HPDE6-E6E7 (cell line): ENCODE measurements at regions not wholly inside any gene's neighbourhood (a gene's known extent, or its start where the extent isn't known, plus 50 kb on each side); places are given as distances from the start of the nearest gene placed in this dataset.

Experiments
- DNase-seq: peaks from one replicate; pipeline ENCODE4 v3.0.0; 2011; ENCODE audit warnings: missing footprints; ENCODE audit errors: extremely low spot score

GRCh38 chr13:37364007-37364406 lies 234.6 kb downstream of the POSTN start:
- no peak for DNase-seq

- no peak for DNase-seq
These were observed 237.0 kb downstream of the POSTN start for GRCh38 chr13:37361608-37362007.

- no peak for DNase-seq
These were observed 238.0 kb downstream of the POSTN start for GRCh38 chr13:37360556-37360955.

- DNase-seq = no peak
These were observed 241.0 kb downstream of the POSTN start for GRCh38 chr13:37357548-37357947.

GRCh38 chr13:37353911-37354310 lies 244.7 kb downstream of the POSTN start:
- DNase-seq = no peak

GRCh38 chr13:37351211-37351610 lies 245.7 kb upstream of the CSNK1A1L start:
- DNase-seq = no peak

GRCh38 chr13:37349916-37350315 lies 244.5 kb upstream of the CSNK1A1L start:
- no peak for DNase-seq

- DNase-seq = no peak
These were observed 243.6 kb upstream of the CSNK1A1L start for GRCh38 chr13:37348916-37349643.

GRCh38 chr13:37345869-37346268 lies 240.4 kb upstream of the CSNK1A1L start:
- no peak for DNase-seq

GRCh38 chr13:37345391-37345790 lies 239.9 kb upstream of the CSNK1A1L start:
- DNase-seq = no peak

- no peak for DNase-seq
These were observed 238.6 kb upstream of the CSNK1A1L start for GRCh38 chr13:37344056-37344455.

- no peak for DNase-seq
These were observed 236.7 kb upstream of the CSNK1A1L start for GRCh38 chr13:37342205-37342604.

GRCh38 chr13:37340901-37341670 lies 235.6 kb upstream of the CSNK1A1L start:
- DNase-seq = no peak

GRCh38 chr13:37339386-37339735 lies 233.9 kb upstream of the CSNK1A1L start:
- DNase-seq = no peak

GRCh38 chr13:37338726-37339385 lies 233.4 kb upstream of the CSNK1A1L start:
- DNase-seq = no peak

GRCh38 chr13:37326334-37326733 lies 220.9 kb upstream of the CSNK1A1L start:
- DNase-seq = no peak

GRCh38 chr13:37319031-37319443 lies 213.6 kb upstream of the CSNK1A1L start:
- DNase-seq = no peak

GRCh38 chr13:37316935-37317334 lies 211.5 kb upstream of the CSNK1A1L start:
- no peak for DNase-seq

GRCh38 chr13:37313372-37313771 lies 207.9 kb upstream of the CSNK1A1L start:
- peak; percentile 10 for DNase-seq

GRCh38 chr13:37306778-37307544 lies 201.5 kb upstream of the CSNK1A1L start:
- DNase-seq = peak; percentile 7

- no peak for DNase-seq
These were observed 198.1 kb upstream of the CSNK1A1L start for GRCh38 chr13:37303606-37304005.

GRCh38 chr13:37302686-37303085 lies 197.2 kb upstream of the CSNK1A1L start:
- no peak for DNase-seq
